Muscle layer of colon (tissue), 2 donors: ENCODE measurements at regions not wholly inside any gene's neighbourhood (a gene's known extent, or its start where the extent isn't known, plus 50 kb on each side); places are given as distances from the start of the nearest gene placed in this dataset.
"Not testable (repeated sequence)": the region's sequence is repeated elsewhere in the genome, so short reads cannot be mapped to it uniquely, and the experiment has no call there.

Experiments used
- H3K27ac ChIP-seq: one replicate; pipeline ENCODE4 v1.7.0; 2013; ENCODE audit warnings: low read depth, mild to moderate bottlenecking, low read length, moderate library complexity
- H3K27me3 ChIP-seq, 2 donors: one replicate each; pipeline ENCODE4 v1.7.0; 2013; ENCODE audit warnings: low read length in 2 of 2, mild to moderate bottlenecking in 2 of 2; ENCODE audit not compliant: insufficient read depth in 2 of 2, control insufficient read depth in 1 of 2
- H3K36me3 ChIP-seq: one replicate; pipeline ENCODE4 v1.7.0; 2013; ENCODE audit warnings: mild to moderate bottlenecking, low read length; ENCODE audit not compliant: insufficient read depth
- H3K4me1 ChIP-seq: one replicate; pipeline ENCODE4 v1.7.0; 2013; ENCODE audit warnings: mild to moderate bottlenecking, low read length; ENCODE audit not compliant: insufficient read depth
- H3K4me3 ChIP-seq, 2 donors: one replicate each; pipeline ENCODE4 v1.7.0; 2013; ENCODE audit warnings: low read length in 2 of 2, low read depth in 1 of 2, mild to moderate bottlenecking in 1 of 2, moderate library complexity in 1 of 2
- H3K9ac ChIP-seq: one replicate; pipeline ENCODE4 v1.7.0; 2013; ENCODE audit warnings: low read length
- H3K9me3 ChIP-seq: one replicate; pipeline ENCODE4 v1.7.0; 2013; ENCODE audit warnings: mild to moderate bottlenecking, low read length
- donor health status: abdominal sarcoma.
- donor health status: Adenocarcinoma of cecum.

DNA sequence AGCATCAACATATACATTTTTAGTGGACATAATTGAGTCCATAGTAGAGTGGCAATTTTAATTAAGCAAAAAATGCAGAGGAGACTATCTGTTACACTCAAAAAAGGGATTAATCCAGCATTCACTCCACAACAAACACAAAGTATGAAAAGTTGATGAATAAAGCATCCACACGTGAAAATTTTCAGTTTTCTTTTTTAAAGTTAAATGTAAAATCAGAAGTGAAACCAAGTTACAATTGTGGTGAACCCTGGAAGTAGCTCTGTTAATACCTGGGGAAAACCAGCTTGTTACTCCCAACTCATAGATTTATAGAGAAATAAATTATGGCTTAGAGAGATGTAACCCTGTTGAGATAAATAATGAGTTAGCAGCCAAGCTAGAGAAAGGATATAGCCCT lies 807.8 kb downstream of the TRIB2 start:
- Histone ChIP-seq H3K27me3 (no peaks in the 10 kb centered on the region), H3K27ac (no peak overlapping the region), H3K36me3 (no peaks in the 10 kb centered on the region), H3K9ac (no peak overlapping the region), H3K9me3 (no peaks in the 10 kb centered on the region), H3K4me1 (no peaks in the 10 kb centered on the region), H3K4me3 (no peak overlapping the region)

DNA sequence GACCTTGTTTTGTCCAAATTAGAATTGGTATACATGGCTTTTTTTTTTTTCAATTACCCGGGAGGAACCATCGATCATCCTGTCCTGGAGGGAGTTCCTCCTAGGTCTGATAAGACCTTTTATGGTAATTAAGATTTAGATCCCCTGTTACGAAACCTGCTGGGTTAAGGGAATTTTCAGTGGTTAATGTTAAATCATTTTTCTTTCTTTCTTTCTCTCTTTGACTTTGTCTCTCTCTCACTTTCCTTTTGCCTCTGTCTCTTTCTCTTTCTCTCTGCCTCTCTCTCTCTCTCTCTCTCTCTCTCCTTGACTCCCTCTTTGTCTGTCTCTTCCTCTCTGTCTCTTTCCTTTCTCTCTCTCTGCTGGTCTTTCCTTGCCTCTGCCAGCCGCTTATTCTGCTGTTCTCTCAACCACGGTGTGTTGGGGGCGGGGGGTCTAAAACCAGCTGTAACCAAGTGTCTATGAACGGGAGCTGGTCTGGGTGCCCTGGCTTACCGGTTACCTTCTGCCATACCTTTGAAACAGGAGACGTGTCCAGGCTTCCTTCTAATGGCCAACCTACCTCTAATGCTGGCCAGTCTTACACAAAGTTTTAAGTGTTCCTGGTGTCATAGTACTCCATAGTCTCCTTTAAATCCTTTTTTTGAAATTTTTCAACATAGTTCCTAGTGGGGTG lies 815.1 kb downstream of the TRIB2 start:
- not testable (repeated sequence) for H3K9ac ChIP-seq, H3K4me3 ChIP-seq, H3K36me3 ChIP-seq, H3K4me1 ChIP-seq, H3K27me3 ChIP-seq, H3K27ac ChIP-seq, H3K9me3 ChIP-seq

- H3K9me3 ChIP-seq, H3K36me3 ChIP-seq, H3K27ac ChIP-seq, H3K9ac ChIP-seq, H3K4me1 ChIP-seq, H3K27me3 ChIP-seq, H3K4me3 ChIP-seq: not testable (repeated sequence)
Measured at GRCh38 chr2:13532781-13533523, 816.2 kb downstream of the TRIB2 start.

- no peak overlapping the region for H3K9ac ChIP-seq
- H3K4me1 ChIP-seq = peaks cover 4% of the 10 kb centered on the region
- H3K36me3 ChIP-seq = no peaks in the 10 kb centered on the region
- no peak overlapping the region for H3K27ac ChIP-seq
- H3K27me3 ChIP-seq = no peaks in the 10 kb centered on the region
- H3K9me3 ChIP-seq = no peaks in the 10 kb centered on the region
- H3K4me3 ChIP-seq = no peak overlapping the region
Measured at GRCh38 chr2:13533524-13533922, 816.8 kb downstream of the TRIB2 start.

DNA sequence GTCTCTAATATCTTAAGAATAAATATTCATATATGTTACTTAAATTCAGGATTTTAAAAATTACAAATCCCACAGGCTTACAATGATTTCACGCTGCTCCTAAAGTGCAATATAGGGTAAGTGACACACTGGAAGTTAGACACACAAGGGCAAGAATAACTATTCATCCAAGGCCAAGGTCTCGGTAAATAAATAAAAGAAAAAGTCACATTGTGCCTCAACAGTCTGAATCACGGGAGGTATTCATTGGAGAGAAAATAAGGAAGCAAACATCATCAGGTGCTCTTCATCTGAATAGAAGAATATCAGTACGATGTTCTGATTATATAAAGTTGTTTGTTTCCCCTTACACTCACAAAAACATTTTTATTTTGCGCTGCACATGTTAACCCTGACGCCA lies 820.2 kb downstream of the TRIB2 start:
- H3K27ac ChIP-seq = no peak overlapping the region
- H3K4me1 ChIP-seq = peaks cover 4% of the 10 kb centered on the region
- no peak overlapping the region for H3K4me3 ChIP-seq
- no peak overlapping the region for H3K9ac ChIP-seq
- no peaks in the 10 kb centered on the region for H3K27me3 ChIP-seq
- H3K9me3 ChIP-seq = no peaks in the 10 kb centered on the region
- no peaks in the 10 kb centered on the region for H3K36me3 ChIP-seq

GRCh38 chr2:13537771-13538349 lies 821.1 kb downstream of the TRIB2 start:
- no peak overlapping the region for H3K9ac ChIP-seq
- no peak overlapping the region for H3K4me3 ChIP-seq
- H3K27ac ChIP-seq = no peak overlapping the region
- H3K4me1 ChIP-seq = peaks cover 4% of the 10 kb centered on the region
- H3K27me3 ChIP-seq = no peaks in the 10 kb centered on the region
- H3K36me3 ChIP-seq = no peaks in the 10 kb centered on the region
- H3K9me3 ChIP-seq = no peaks in the 10 kb centered on the region

GRCh38 chr2:13539296-13539695 lies 822.6 kb downstream of the TRIB2 start:
- Histone ChIP-seq H3K4me1 (peaks cover 4% of the 10 kb centered on the region), H3K36me3 (no peaks in the 10 kb centered on the region), H3K4me3 (no peak overlapping the region), H3K27ac (no peak overlapping the region), H3K27me3 (no peaks in the 10 kb centered on the region), H3K9me3 (no peaks in the 10 kb centered on the region), H3K9ac (no peak overlapping the region)

GRCh38 chr2:13542061-13542460 lies 825.3 kb downstream of the TRIB2 start:
- H3K4me3 ChIP-seq = no peak overlapping the region
- peaks cover 4% of the 10 kb centered on the region for H3K4me1 ChIP-seq
- H3K27ac ChIP-seq = no peak overlapping the region
- no peaks in the 10 kb centered on the region for H3K9me3 ChIP-seq
- H3K9ac ChIP-seq = no peak overlapping the region
- no peaks in the 10 kb centered on the region for H3K36me3 ChIP-seq
- H3K27me3 ChIP-seq = no peaks in the 10 kb centered on the region

DNA sequence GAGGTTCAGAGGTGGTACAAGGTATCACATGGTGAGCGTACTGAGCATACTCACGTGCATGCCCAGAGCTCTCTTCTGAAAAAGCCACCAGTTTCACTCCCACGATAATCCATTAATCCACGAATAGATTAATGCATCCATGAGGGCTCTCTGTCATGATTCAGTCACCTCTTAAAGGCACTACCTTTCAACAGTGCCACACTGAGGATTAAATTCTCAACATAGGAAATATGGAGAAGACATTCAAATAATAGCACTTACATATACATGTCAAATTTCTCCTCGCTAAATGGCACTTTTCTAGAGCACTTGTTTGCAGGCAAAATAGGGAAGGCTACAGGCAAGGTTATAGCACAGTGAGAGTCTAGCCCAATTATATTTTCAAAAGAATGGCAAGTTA lies 825.9 kb downstream of the TRIB2 start:
- no peak overlapping the region for H3K9ac ChIP-seq
- H3K27me3 ChIP-seq = no peaks in the 10 kb centered on the region
- H3K4me1 ChIP-seq = peaks cover 4% of the 10 kb centered on the region
- no peaks in the 10 kb centered on the region for H3K9me3 ChIP-seq
- H3K36me3 ChIP-seq = no peaks in the 10 kb centered on the region
- H3K27ac ChIP-seq = no peak overlapping the region
- H3K4me3 ChIP-seq = no peak overlapping the region

DNA sequence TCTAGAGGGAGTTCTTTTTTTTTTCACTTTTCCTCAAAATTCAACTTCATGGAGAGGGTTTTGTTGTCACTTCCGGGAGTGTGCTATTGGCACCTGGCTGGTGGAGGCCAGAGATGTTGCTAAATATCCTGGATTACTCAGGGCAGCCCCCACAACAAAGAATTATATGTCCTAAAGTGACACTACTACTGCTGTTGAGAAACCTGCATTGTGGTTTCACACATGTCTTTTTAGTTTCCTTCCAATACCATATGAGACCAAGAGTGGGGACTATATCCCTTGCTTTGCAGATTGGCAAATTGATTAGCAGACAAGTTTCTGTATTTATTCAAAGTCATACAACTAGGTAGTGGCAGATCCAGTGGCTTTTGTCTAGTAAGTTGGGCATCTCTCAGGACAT lies 826.8 kb downstream of the TRIB2 start:
- no peaks in the 10 kb centered on the region for H3K9me3 ChIP-seq
- H3K27ac ChIP-seq = no peak overlapping the region
- H3K36me3 ChIP-seq = no peaks in the 10 kb centered on the region
- no peak overlapping the region for H3K9ac ChIP-seq
- no peaks in the 10 kb centered on the region for H3K4me1 ChIP-seq
- no peaks in the 10 kb centered on the region for H3K27me3 ChIP-seq
- no peak overlapping the region for H3K4me3 ChIP-seq

DNA sequence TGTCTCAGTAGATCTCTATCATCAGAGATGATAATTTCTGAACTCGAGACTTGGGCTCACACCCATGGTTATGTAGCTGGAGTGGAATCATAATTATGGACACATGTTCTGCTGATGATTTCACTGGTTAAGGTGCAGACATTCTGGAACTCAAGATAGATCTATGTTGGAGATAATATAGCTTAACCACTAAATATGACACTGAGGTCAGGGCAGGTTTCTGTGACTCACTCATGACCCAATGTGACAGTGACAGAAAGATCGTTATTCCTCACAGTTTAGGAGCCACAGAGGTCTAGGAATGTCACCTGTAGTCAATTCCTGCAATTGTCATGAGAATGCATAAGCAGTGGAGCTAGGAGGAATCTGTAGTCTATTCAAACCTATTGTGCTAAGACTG lies 828.6 kb downstream of the TRIB2 start:
- H3K9me3 ChIP-seq = no peaks in the 10 kb centered on the region
- no peak overlapping the region for H3K4me3 ChIP-seq
- H3K36me3 ChIP-seq = no peaks in the 10 kb centered on the region
- H3K27ac ChIP-seq = no peak overlapping the region
- H3K9ac ChIP-seq = no peak overlapping the region
- H3K27me3 ChIP-seq = no peaks in the 10 kb centered on the region
- no peaks in the 10 kb centered on the region for H3K4me1 ChIP-seq

GRCh38 chr2:13546131-13546530 lies 829.4 kb downstream of the TRIB2 start:
- H3K9ac ChIP-seq = no peak overlapping the region
- no peaks in the 10 kb centered on the region for H3K9me3 ChIP-seq
- no peaks in the 10 kb centered on the region for H3K4me1 ChIP-seq
- H3K27me3 ChIP-seq = no peaks in the 10 kb centered on the region
- H3K27ac ChIP-seq = no peak overlapping the region
- H3K4me3 ChIP-seq = no peak overlapping the region
- no peaks in the 10 kb centered on the region for H3K36me3 ChIP-seq
